K562 (cell line): ENCODE measurements at regions not wholly inside any gene's neighbourhood (a gene's known extent, or its start where the extent isn't known, plus 50 kb on each side); places are given as distances from the start of the nearest gene placed in this dataset.

Source experiments
- TRIM28 ChIP-seq: fragments of 450-650 bp; IDR thresholded peaks from 2 replicates; pipeline ENCODE4 v1.6.1; 2017
- TF ChIP-seq, protein P1 (sequence below), 2 experiments: fragments of 450-650 bp; conservative IDR thresholded peaks; 2 replicates each; pipeline ENCODE4 v1.6.1; 2017; ENCODE audit warnings: mild to moderate bottlenecking in 2 of 2, moderate library complexity in 2 of 2
- TF ChIP-seq, protein P2 (sequence below): fragments of 250-450 bp; sonication (Bioruptor Pico); IDR thresholded peaks from 2 replicates; pipeline ENCODE4 v1.8.0; 2022; ENCODE audit warnings: moderate library complexity, mild to moderate bottlenecking, inconsistent platforms

DNA sequence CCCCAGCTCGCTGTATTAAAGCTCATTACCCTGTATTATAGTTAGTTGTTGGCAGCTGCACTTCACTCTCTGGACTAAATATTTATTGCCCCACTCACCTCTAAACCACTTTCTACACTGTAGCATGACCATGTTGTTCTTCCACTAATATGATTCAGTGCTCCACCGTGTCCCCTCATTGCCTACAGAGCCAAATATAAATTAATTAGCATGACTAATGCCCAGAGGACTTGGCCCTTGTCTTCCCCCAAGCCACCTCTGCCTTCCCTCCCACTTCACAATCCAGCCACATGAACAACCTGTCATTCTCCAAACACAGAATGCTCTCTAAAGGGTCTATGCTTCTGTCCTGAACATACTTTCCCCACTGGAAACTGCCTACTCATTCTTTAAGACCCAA lies 276.5 kb downstream of the PLPP3 start:
- TF ChIP-seq, protein P1, sequence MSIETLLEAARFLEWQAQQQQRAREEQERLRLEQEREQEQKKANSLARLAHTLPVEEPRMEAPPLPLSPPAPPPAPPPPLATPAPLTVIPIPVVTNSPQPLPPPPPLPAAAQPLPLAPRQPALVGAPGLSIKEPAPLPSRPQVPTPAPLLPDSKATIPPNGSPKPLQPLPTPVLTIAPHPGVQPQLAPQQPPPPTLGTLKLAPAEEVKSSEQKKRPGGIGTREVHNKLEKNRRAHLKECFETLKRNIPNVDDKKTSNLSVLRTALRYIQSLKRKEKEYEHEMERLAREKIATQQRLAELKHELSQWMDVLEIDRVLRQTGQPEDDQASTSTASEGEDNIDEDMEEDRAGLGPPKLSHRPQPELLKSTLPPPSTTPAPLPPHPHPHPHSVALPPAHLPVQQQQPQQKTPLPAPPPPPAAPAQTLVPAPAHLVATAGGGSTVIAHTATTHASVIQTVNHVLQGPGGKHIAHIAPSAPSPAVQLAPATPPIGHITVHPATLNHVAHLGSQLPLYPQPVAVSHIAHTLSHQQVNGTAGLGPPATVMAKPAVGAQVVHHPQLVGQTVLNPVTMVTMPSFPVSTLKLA (conservative IDR thresholded peaks at IDR 0.05) = no peak
- TF ChIP-seq TRIM28 = no peak
- TF ChIP-seq, protein P2, sequence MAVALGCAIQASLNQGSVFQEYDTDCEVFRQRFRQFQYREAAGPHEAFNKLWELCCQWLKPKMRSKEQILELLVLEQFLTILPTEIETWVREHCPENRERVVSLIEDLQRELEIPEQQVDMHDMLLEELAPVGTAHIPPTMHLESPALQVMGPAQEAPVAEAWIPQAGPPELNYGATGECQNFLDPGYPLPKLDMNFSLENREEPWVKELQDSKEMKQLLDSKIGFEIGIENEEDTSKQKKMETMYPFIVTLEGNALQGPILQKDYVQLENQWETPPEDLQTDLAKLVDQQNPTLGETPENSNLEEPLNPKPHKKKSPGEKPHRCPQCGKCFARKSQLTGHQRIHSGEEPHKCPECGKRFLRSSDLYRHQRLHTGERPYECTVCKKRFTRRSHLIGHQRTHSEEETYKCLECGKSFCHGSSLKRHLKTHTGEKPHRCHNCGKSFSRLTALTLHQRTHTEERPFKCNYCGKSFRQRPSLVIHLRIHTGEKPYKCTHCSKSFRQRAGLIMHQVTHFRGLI = no peak
